Ovary (tissue), 3 donors: ENCODE measurements at regions not wholly inside any gene's neighbourhood (a gene's known extent, or its start where the extent isn't known, plus 50 kb on each side); places are given as distances from the start of the nearest gene placed in this dataset.

Source experiments
- CTCF ChIP-seq, 3 donors: fragments of 450-650 bp in 2 of 3; fragments of 200-600 bp in 1 of 3; IDR thresholded peaks; one replicate each; pipeline versions ENCODE4 v1.5.1 to v1.8.0; 2016 to 2022; ENCODE audit warnings: antibody characterized with exemption in 3 of 3, mild to moderate bottlenecking in 1 of 3
- EP300 ChIP-seq: sonication (generic); formaldehyde crosslinking; IDR thresholded peaks from one replicate; pipeline ENCODE4 v1.6.1; 2017; ENCODE audit warnings: antibody characterized with exemption
- POLR2A ChIP-seq: fragments of 450-650 bp; IDR thresholded peaks from one replicate; pipeline ENCODE4 v1.6.1; 2017; ENCODE audit warnings: antibody characterized with exemption, mild to moderate bottlenecking, moderate library complexity
- donor health status: DM: no; HTN: no; CAD: no.

- TF ChIP-seq EP300 (no peak), CTCF (IDR thresholded peaks at IDR 0.05) (no peak), POLR2A (no peak)
Measured at GRCh38 chr3:94787734-94788270, 724.9 kb downstream of the NSUN3 start.
